ENCODE measurements at regions not wholly inside any gene's neighbourhood (a gene's known extent, or its start where the extent isn't known, plus 50 kb on each side); places are given as distances from the start of the nearest gene placed in this dataset.

GRCh38 chr2:3042601-3043585 lies 334.7 kb downstream of the EIPR1 start:
- no peak for TF ChIP-seq CTCF (IDR thresholded peaks at IDR 0.05; ENCODE audit: insufficient read depth, low read depth, low read length, missing control alignments)
- no peak overlapping the region for H3K4me3 ChIP-seq (ENCODE audit: low read depth, low read length)
- no peak for DNase-seq (ENCODE audit: low read depth)

- no peak overlapping the region for H3K4me3 ChIP-seq (ENCODE audit: low read depth, low read length)
- DNase-seq (ENCODE audit: low read depth) = no peak
These were observed 335.6 kb downstream of the EIPR1 start for GRCh38 chr2:3041841-3042600.

GRCh38 chr2:3041246-3041645 lies 336.4 kb downstream of the EIPR1 start:
- no peak for DNase-seq (ENCODE audit: low read depth)
- no peak overlapping the region for H3K4me3 ChIP-seq (ENCODE audit: low read depth, low read length)
- no peak for TF ChIP-seq CTCF (IDR thresholded peaks at IDR 0.05; ENCODE audit: insufficient read depth, low read depth, low read length, missing control alignments)

More at GRCh38 chr2:3041841-3042600, 335.6 kb downstream of the EIPR1 start:
- no peak for TF ChIP-seq CTCF (IDR thresholded peaks at IDR 0.05; ENCODE audit: insufficient read depth, low read depth, low read length, missing control alignments)

- TF ChIP-seq CTCF (IDR thresholded peaks at IDR 0.05; ENCODE audit: insufficient read depth, low read depth, low read length, missing control alignments) = no peak
- no peak overlapping the region for H3K4me3 ChIP-seq (ENCODE audit: low read depth, low read length)
These were observed 337.0 kb downstream of the EIPR1 start for GRCh38 chr2:3040496-3041140.

GRCh38 chr2:3040066-3040428 lies 337.6 kb downstream of the EIPR1 start:
- H3K4me3 ChIP-seq (ENCODE audit: low read depth, low read length) = no peak overlapping the region
- no peak for TF ChIP-seq CTCF (IDR thresholded peaks at IDR 0.05; ENCODE audit: insufficient read depth, low read depth, low read length, missing control alignments)
- no peak for DNase-seq (ENCODE audit: low read depth)

More at GRCh38 chr2:3040496-3041140, 337.0 kb downstream of the EIPR1 start:
- DNase-seq (ENCODE audit: low read depth) = peak; percentile 37

GRCh38 chr2:3039188-3040065 lies 338.2 kb downstream of the EIPR1 start:
- TF ChIP-seq CTCF (IDR thresholded peaks at IDR 0.05; ENCODE audit: insufficient read depth, low read depth, low read length, missing control alignments) = no peak
- H3K4me3 ChIP-seq (ENCODE audit: low read depth, low read length) = no peak overlapping the region
- DNase-seq (ENCODE audit: low read depth) = no peak
